ENCODE measurements at regions not wholly inside any gene's neighbourhood (a gene's known extent, or its start where the extent isn't known, plus 50 kb on each side); places are given as distances from the start of the nearest gene placed in this dataset.

DNA sequence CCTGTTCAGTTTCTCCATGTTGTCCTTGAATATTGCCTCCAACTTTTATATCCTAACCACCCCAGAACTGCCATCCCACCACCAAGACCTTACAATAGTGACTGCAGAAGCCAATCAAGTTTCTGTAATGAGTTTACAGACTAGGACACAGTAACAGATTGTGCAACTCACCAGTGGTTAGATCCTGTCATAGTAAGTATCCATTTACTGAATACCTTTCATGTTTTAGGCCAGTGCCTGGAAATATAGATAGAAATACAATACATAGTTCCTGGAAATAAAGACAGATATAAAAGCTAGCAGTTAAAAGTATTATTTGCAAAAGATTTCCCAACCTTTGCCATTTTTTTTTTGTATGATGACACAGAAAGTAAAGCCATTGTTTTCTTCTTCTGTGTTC, 471.8 kb upstream of the BTBD3 start:
- TF ChIP-seq, protein P1, sequence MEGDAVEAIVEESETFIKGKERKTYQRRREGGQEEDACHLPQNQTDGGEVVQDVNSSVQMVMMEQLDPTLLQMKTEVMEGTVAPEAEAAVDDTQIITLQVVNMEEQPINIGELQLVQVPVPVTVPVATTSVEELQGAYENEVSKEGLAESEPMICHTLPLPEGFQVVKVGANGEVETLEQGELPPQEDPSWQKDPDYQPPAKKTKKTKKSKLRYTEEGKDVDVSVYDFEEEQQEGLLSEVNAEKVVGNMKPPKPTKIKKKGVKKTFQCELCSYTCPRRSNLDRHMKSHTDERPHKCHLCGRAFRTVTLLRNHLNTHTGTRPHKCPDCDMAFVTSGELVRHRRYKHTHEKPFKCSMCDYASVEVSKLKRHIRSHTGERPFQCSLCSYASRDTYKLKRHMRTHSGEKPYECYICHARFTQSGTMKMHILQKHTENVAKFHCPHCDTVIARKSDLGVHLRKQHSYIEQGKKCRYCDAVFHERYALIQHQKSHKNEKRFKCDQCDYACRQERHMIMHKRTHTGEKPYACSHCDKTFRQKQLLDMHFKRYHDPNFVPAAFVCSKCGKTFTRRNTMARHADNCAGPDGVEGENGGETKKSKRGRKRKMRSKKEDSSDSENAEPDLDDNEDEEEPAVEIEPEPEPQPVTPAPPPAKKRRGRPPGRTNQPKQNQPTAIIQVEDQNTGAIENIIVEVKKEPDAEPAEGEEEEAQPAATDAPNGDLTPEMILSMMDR (IDR thresholded peaks at IDR 0.05; ENCODE audit: control insufficient read depth, extremely low read depth, insufficient read depth) = no peak

GRCh38 chr20:11447371-11448100, 470.2 kb upstream of the BTBD3 start:
- no peak for DNase-seq (ENCODE audit: low read depth)

More for the DNA sequence above, 471.8 kb upstream of the BTBD3 start:
- DNase-seq (ENCODE audit: low read depth) = no peak
- H3K4me3 ChIP-seq (ENCODE audit: low read depth, low read length) = no peak overlapping the region

GRCh38 chr20:11448554-11448953, 469.1 kb upstream of the BTBD3 start:
- H3K4me3 ChIP-seq (ENCODE audit: low read depth, low read length) = no peak overlapping the region
- DNase-seq (ENCODE audit: low read depth) = no peak
- TF ChIP-seq, protein P1 (IDR thresholded peaks at IDR 0.05; ENCODE audit: control insufficient read depth, extremely low read depth, insufficient read depth) = no peak

More at GRCh38 chr20:11447371-11448100, 470.2 kb upstream of the BTBD3 start:
- no peak overlapping the region for H3K4me3 ChIP-seq (ENCODE audit: low read depth, low read length)
- TF ChIP-seq, protein P1 (IDR thresholded peaks at IDR 0.05; ENCODE audit: control insufficient read depth, extremely low read depth, insufficient read depth) = no peak

DNA sequence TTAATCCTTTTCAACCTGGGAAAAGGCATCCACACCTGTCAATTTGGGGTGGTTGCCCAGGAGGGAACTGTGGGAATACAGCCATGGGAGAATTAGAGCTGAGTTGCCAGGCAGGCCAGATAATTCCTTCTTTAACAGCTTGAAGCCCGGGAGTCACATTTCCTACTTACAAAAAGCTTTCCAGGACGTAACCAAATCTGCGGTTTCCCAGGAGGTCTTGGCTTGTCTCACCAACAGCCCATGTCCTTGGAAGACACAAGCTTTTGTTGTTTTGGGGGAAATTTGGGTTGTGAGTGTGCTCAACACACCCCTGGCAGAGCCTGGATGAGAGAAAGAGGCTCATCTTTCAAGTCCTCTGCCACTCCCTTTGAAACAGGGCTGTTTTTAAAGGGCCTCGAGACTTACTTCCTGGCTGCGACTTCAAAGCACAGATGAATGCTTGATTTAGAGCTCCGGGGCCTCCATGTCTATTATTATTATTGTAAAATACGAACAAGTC, 465.9 kb upstream of the BTBD3 start:
- H3K4me3 ChIP-seq (ENCODE audit: low read depth, low read length) = no peak overlapping the region
- DNase-seq (ENCODE audit: low read depth) = no peak
- TF ChIP-seq, protein P1 (IDR thresholded peaks at IDR 0.05; ENCODE audit: control insufficient read depth, extremely low read depth, insufficient read depth) = no peak

GRCh38 chr20:11452326-11452725, 465.4 kb upstream of the BTBD3 start:
- TF ChIP-seq, protein P1 (IDR thresholded peaks at IDR 0.05; ENCODE audit: control insufficient read depth, extremely low read depth, insufficient read depth) = no peak
- H3K4me3 ChIP-seq (ENCODE audit: low read depth, low read length) = no peak overlapping the region
- no peak for DNase-seq (ENCODE audit: low read depth)

DNA sequence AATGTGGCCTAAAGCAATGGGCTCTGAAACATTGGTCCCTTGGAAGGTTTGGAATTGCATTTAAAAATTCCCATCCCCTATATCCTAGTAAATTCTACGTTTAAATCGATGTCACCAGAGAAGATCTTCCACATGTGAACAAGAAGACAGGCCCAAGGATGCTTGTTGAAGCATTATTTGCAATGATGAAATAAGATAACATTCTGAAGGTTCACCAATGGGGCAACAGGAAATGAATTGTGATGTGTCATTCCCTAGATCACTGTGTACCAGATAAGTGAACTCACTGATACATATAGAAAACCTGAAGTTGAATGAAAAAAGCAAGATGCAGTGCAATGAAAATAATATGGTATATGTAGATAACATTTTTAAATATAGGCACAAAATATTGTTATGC, 464.3 kb upstream of the BTBD3 start:
- TF ChIP-seq, protein P1 (IDR thresholded peaks at IDR 0.05; ENCODE audit: control insufficient read depth, extremely low read depth, insufficient read depth) = no peak
- H3K4me3 ChIP-seq (ENCODE audit: low read depth, low read length) = no peak overlapping the region
- no peak for DNase-seq (ENCODE audit: low read depth)

All from LNCaP clone FGC (cell line).